Trophoblast cell (in vitro differentiated cells and primary cell): ENCODE measurements at regions not wholly inside any gene's neighbourhood (a gene's known extent, or its start where the extent isn't known, plus 50 kb on each side); places are given as distances from the start of the nearest gene placed in this dataset.

Experiments
- DNase-seq, 2 donors: peaks; one replicate each; pipeline ENCODE4 v3.0.0-alpha.2; 2016
- H2AFZ ChIP-seq: 2 replicates; pipeline ENCODE4 v1.6.1; 2013; ENCODE audit warnings: low read length, moderate library complexity, mild to moderate bottlenecking; ENCODE audit not compliant: insufficient read depth, poor library complexity
- H2AK5ac ChIP-seq: 2 replicates; pipeline ENCODE4 v1.6.1; 2013; ENCODE audit warnings: mild to moderate bottlenecking, low read length
- H2BK120ac ChIP-seq: 2 replicates; pipeline ENCODE4 v1.6.1; 2013; ENCODE audit warnings: low read length, mild to moderate bottlenecking, moderate library complexity; ENCODE audit not compliant: insufficient read depth, poor library complexity
- H2BK12ac ChIP-seq: 2 replicates; pipeline ENCODE4 v1.6.1; 2013; ENCODE audit warnings: mild to moderate bottlenecking, low read length, moderate library complexity
- H2BK5ac ChIP-seq: 2 replicates; pipeline ENCODE4 v1.6.1; 2013; ENCODE audit warnings: low read length, low read depth, moderate library complexity, mild to moderate bottlenecking; ENCODE audit not compliant: poor library complexity
- H3K14ac ChIP-seq: 2 replicates; pipeline ENCODE4 v1.6.1; 2013; ENCODE audit warnings: mild to moderate bottlenecking, low read length
- H3K18ac ChIP-seq: 2 replicates; pipeline ENCODE4 v1.6.1; 2013; ENCODE audit warnings: mild to moderate bottlenecking, low read length
- H3K23ac ChIP-seq: 2 replicates; pipeline ENCODE4 v1.6.1; 2013; ENCODE audit warnings: low read length
- H3K27ac ChIP-seq: 2 replicates; pipeline ENCODE4 v1.5.1; 2013; ENCODE audit warnings: low read depth, mild to moderate bottlenecking, inconsistent platforms, low read length, moderate library complexity
- H3K27me3 ChIP-seq: 2 replicates; pipeline ENCODE4 v1.6.1; 2013; ENCODE audit warnings: inconsistent platforms, mild to moderate bottlenecking, low read length, moderate library complexity; ENCODE audit not compliant: insufficient read depth
- H3K36me3 ChIP-seq, 2 experiments: 1 replicate in 1 of 2; 2 replicates in 1 of 2; pipeline ENCODE4 v1.6.1; 2013; ENCODE audit warnings: low read length in 2 of 2, mild to moderate bottlenecking in 2 of 2, moderate library complexity in 1 of 2; ENCODE audit not compliant: insufficient read depth in 2 of 2, control insufficient read depth in 1 of 2
- H3K4ac ChIP-seq: 2 replicates; pipeline ENCODE4 v1.6.1; 2013; ENCODE audit warnings: low read depth, mild to moderate bottlenecking, low read length, moderate library complexity
- H3K4me1 ChIP-seq, 2 experiments: 1 replicate in 1 of 2; 2 replicates in 1 of 2; pipeline ENCODE4 v1.6.1; 2013; ENCODE audit warnings: low read length in 2 of 2, mild to moderate bottlenecking in 2 of 2, moderate library complexity in 1 of 2; ENCODE audit not compliant: insufficient read depth in 2 of 2, control insufficient read depth in 1 of 2
- H3K4me2 ChIP-seq: 2 replicates; pipeline ENCODE4 v1.6.1; 2013; ENCODE audit warnings: inconsistent platforms, mild to moderate bottlenecking, low read length, moderate library complexity
- H3K4me3 ChIP-seq: 2 replicates; pipeline ENCODE4 v1.5.1; 2013; ENCODE audit warnings: mild to moderate bottlenecking, low read depth, low read length, inconsistent platforms
- H3K79me1 ChIP-seq: one replicate; pipeline ENCODE4 v1.6.1; 2013; ENCODE audit warnings: low read length
- H3K79me2 ChIP-seq: 2 replicates; pipeline ENCODE4 v1.6.1; 2013; ENCODE audit warnings: low read length, mild to moderate bottlenecking; ENCODE audit not compliant: control insufficient read depth, insufficient read depth, poor library complexity
- H3K9ac ChIP-seq: 2 replicates; pipeline ENCODE4 v1.6.1; 2013; ENCODE audit warnings: mild to moderate bottlenecking, low read length
- H3K9me3 ChIP-seq: 2 replicates; pipeline ENCODE4 v1.6.1; 2013; ENCODE audit warnings: low read depth, mild to moderate bottlenecking, control low read depth, inconsistent platforms, low read length; ENCODE audit not compliant: insufficient read depth
- H4K12ac ChIP-seq: 2 replicates; pipeline ENCODE4 v1.6.1; 2013; ENCODE audit warnings: low read depth, mild to moderate bottlenecking, low read length, moderate library complexity
- H4K8ac ChIP-seq: 2 replicates; pipeline ENCODE4 v1.6.1; 2013; ENCODE audit warnings: low read depth, mild to moderate bottlenecking, low read length, moderate library complexity
- H4K91ac ChIP-seq: one replicate; pipeline ENCODE4 v1.6.1; 2013; ENCODE audit warnings: low read depth, mild to moderate bottlenecking, low read length, moderate library complexity
- WGBS: extraction: QIAGEN DNeasy Blood & Tissue Kit; methylation state at CpG from one replicate; pipeline ENCODE4 v1.1.7; 2013; ENCODE audit warnings: missing lambda C conversion rate; ENCODE audit not compliant: insufficient read length, insufficient coverage; ENCODE audit errors: extremely low coverage; 5-methylcytosine and 5-hydroxymethylcytosine counted together

DNA sequence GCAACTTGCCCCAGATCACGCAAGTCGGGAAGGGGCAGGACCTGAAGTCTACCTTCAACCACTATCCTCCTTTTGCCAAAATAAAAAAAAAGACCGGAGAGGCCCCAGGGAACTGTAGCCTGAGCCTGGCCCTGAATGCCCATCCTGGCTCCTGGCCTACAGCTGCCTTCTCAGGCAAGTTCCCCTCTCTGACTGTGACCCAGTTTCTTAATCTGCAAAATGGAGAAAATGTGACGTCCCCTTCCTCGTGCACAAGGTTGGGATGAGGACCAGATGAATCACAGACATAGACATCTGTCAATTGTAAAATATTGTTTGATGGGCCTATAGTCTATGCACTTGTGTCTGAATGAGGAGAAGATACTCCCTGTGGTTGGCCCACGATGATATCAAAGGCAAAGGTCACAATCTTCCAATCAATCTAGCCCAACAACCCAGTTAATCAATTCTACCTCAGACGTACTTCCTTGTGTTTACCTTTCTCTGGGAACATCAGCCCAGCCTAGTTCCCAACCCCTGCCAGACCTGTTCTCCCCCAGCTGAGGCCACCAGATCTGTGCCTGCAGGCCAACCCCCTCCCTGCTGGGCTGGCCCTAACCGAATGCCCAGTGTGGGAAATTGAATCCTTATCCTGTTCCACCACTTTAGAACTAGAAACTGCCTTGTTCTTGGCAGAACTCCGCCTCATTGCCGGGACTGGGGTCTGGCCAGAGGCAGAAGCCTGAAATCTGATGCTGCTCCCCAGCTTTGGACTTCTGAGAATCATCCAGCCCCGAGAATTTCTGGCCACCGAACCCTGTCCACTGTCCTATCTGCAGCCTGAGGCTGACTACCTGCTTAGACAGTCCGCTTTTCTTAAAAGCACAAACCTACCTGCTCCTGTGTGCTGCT lies 101.8 kb upstream of the LIPC start:
- peaks cover 3% of the 10 kb centered on the region for H3K9me3 ChIP-seq
- H3K27me3 ChIP-seq = no peaks in the 10 kb centered on the region
- peak overlapping the region; percentile 61 for H4K8ac ChIP-seq
- peak overlapping the region; percentile 82 for H3K27ac ChIP-seq
- H3K23ac ChIP-seq = no peak overlapping the region
- H4K12ac ChIP-seq = no peak overlapping the region
- H3K36me3 ChIP-seq = peaks cover 0 to 3% of the 10 kb centered on the region in 2 experiments
- H2AK5ac ChIP-seq = peak overlapping the region; percentile 18
- peak overlapping the region; percentile 79 for H2BK120ac ChIP-seq
- H3K4me1 ChIP-seq = peaks cover 20 to 25% of the 10 kb centered on the region in 2 experiments
- peak overlapping the region; percentile 71 for H3K14ac ChIP-seq
- H3K79me1 ChIP-seq = peaks cover 31% of the 10 kb centered on the region
- peak overlapping the region; percentile 85 for H2BK12ac ChIP-seq
- H3K9ac ChIP-seq = no peak overlapping the region
- DNase-seq = peak in 1 of 2 donors; percentile 47
- H2BK5ac ChIP-seq = peak overlapping the region; percentile 61
- H3K4me3 ChIP-seq = no peak overlapping the region
- no CpG with 5 or more reads among the region's 13 CpGs for WGBS
- H3K4me2 ChIP-seq = peak overlapping the region; percentile 48
- peak overlapping the region; percentile 19 for H3K4ac ChIP-seq
- H2AFZ ChIP-seq = peak overlapping the region; percentile 42
- peak overlapping the region; percentile 21 for H3K18ac ChIP-seq
- peak overlapping the region; percentile 66 for H4K91ac ChIP-seq
- H3K79me2 ChIP-seq = no peaks in the 10 kb centered on the region

GRCh38 chr15:58330741-58331559 lies 100.8 kb upstream of the LIPC start:
- WGBS = no CpG with 5 or more reads among the region's 8 CpGs
- Histone ChIP-seq H2AFZ (no peak overlapping the region), H3K23ac (no peak overlapping the region), H4K91ac (peak overlapping the region; percentile 66), H3K4me2 (peak overlapping the region; percentile 48), H2BK5ac (peak overlapping the region; percentile 35), H3K79me1 (peaks cover 31% of the 10 kb centered on the region), H3K9me3 (peaks cover 3% of the 10 kb centered on the region), H2BK120ac (peak overlapping the region; percentile 73), H2AK5ac (peak overlapping the region; percentile 18), H4K12ac (no peak overlapping the region), H3K4me1 (peaks cover 20 to 25% of the 10 kb centered on the region in 2 experiments), H3K14ac (peak overlapping the region; percentile 10), H3K9ac (peak overlapping the region; percentile 14), H3K36me3 (peaks cover 0 to 3% of the 10 kb centered on the region in 2 experiments), H3K4me3 (no peak overlapping the region), H3K27ac (peak overlapping the region; percentile 82), H2BK12ac (peak overlapping the region; percentile 72), H3K18ac (peak overlapping the region; percentile 12), H3K27me3 (no peaks in the 10 kb centered on the region), H3K4ac (no peak overlapping the region), H3K79me2 (no peaks in the 10 kb centered on the region), H4K8ac (peak overlapping the region; percentile 46)
- peak in 1 of 2 donors; percentile 11 for DNase-seq

GRCh38 chr15:58331560-58331912 lies 100.3 kb upstream of the LIPC start:
- H3K18ac ChIP-seq = no peak overlapping the region
- peak overlapping the region; percentile 48 for H3K4me2 ChIP-seq
- H2AK5ac ChIP-seq = no peak overlapping the region
- no peaks in the 10 kb centered on the region for H3K79me2 ChIP-seq
- H3K27ac ChIP-seq = peak overlapping the region; percentile 91
- H2BK120ac ChIP-seq = no peak overlapping the region
- H3K27me3 ChIP-seq = no peaks in the 10 kb centered on the region
- peak; percentile 60 to 96 for DNase-seq
- H3K4me3 ChIP-seq = no peak overlapping the region
- H3K4me1 ChIP-seq = peaks cover 20 to 25% of the 10 kb centered on the region in 2 experiments
- H4K12ac ChIP-seq = no peak overlapping the region
- H4K8ac ChIP-seq = no peak overlapping the region
- H3K14ac ChIP-seq = no peak overlapping the region
- H3K36me3 ChIP-seq = peaks cover 0 to 3% of the 10 kb centered on the region in 2 experiments
- no peak overlapping the region for H2BK12ac ChIP-seq
- peak overlapping the region; percentile 15 for H4K91ac ChIP-seq
- H2BK5ac ChIP-seq = peak overlapping the region; percentile 43
- H3K9ac ChIP-seq = no peak overlapping the region
- H3K4ac ChIP-seq = no peak overlapping the region
- WGBS = no CpG with 5 or more reads among the region's 2 CpGs
- no peak overlapping the region for H3K23ac ChIP-seq
- H3K79me1 ChIP-seq = peaks cover 31% of the 10 kb centered on the region
- no peak overlapping the region for H2AFZ ChIP-seq
- H3K9me3 ChIP-seq = peaks cover 3% of the 10 kb centered on the region

- Histone ChIP-seq H3K4me1 (peaks cover 20 to 25% of the 10 kb centered on the region in 2 experiments), H4K91ac (peak overlapping the region; percentile 15), H3K4me3 (no peak overlapping the region), H3K14ac (no peak overlapping the region), H3K4me2 (peak overlapping the region; percentile 48), H3K27me3 (no peaks in the 10 kb centered on the region), H3K18ac (no peak overlapping the region), H3K36me3 (peaks cover 0 to 3% of the 10 kb centered on the region in 2 experiments), H2BK12ac (no peak overlapping the region), H4K8ac (no peak overlapping the region), H3K79me1 (peaks cover 31% of the 10 kb centered on the region), H4K12ac (no peak overlapping the region), H3K9ac (no peak overlapping the region), H2BK5ac (peak overlapping the region; percentile 97), H3K4ac (no peak overlapping the region), H2BK120ac (peak overlapping the region; percentile 97), H3K79me2 (no peaks in the 10 kb centered on the region), H2AFZ (no peak overlapping the region), H3K9me3 (peaks cover 3% of the 10 kb centered on the region), H3K27ac (peak overlapping the region; percentile 91), H3K23ac (no peak overlapping the region), H2AK5ac (no peak overlapping the region)
- no CpG with 5 or more reads among the region's 8 CpGs for WGBS
- peak; percentile 93 for DNase-seq
Observed at GRCh38 chr15:58331913-58332675, 99.7 kb upstream of the LIPC start.
